H1 (cell line): ENCODE measurements at regions not wholly inside any gene's neighbourhood (a gene's known extent, or its start where the extent isn't known, plus 50 kb on each side); places are given as distances from the start of the nearest gene placed in this dataset.

Source experiments
- KDM4A ChIP-seq: IDR thresholded peaks from one replicate; pipeline ENCODE4 v1.7.1; 2012; ENCODE audit warnings: low read depth, mild to moderate bottlenecking, moderate library complexity, low read length, inconsistent platforms; ENCODE audit not compliant: severe bottlenecking
- NANOG ChIP-seq: IDR thresholded peaks from 2 replicates; pipeline ENCODE4 v1.6.1; 2011; ENCODE audit warnings: low read length, low read depth, mild to moderate bottlenecking, inconsistent platforms; ENCODE audit not compliant: insufficient read depth, poor library complexity, severe bottlenecking
- RFX5 ChIP-seq: IDR thresholded peaks from 2 replicates; pipeline ENCODE4 v1.6.1; 2011; ENCODE audit warnings: low read depth, low read length, improper control_type of control experiment, borderline replicate concordance
- TEAD4 ChIP-seq: IDR thresholded peaks from 2 replicates; pipeline ENCODE4 v1.6.1; 2012; ENCODE audit warnings: low read depth, low read length, inconsistent platforms, mixed read lengths

DNA sequence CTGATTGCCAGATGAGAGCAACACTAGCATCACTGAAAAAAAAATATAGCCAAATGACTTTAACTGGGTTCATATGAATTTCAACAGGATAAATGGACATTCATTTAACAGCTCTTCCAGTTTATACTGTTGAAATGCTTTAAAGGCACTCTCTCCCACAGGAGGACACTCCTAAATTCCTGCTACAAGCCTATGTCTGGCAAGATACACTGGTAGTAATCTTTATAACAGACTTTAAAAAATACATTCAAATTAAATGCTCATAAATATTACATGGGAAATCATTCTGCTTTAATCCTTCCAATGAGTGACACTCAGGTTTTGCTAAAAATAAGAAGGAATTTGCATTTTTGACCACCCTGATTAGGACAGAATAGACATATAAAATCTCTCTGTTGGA, 526.7 kb upstream of the ADAMTS5 start (continued):
- TF ChIP-seq NANOG (no peak), KDM4A (no peak), TEAD4 (no peak), RFX5 (no peak)
